Aorta (tissue), 5 donors: ENCODE measurements at regions not wholly inside any gene's neighbourhood (a gene's known extent, or its start where the extent isn't known, plus 50 kb on each side); places are given as distances from the start of the nearest gene placed in this dataset.

ENCODE experiments used
- ATAC-seq: fragments of 200-7000 bp; cut with Tn5 transposase; one replicate; pipeline ENCODE4 v1.9.1; 2022; ENCODE audit warnings: moderate library complexity; ENCODE audit not compliant: low FRiP score
- DNase-seq, 2 donors: peaks; one replicate each; pipeline ENCODE4 v3.0.0-alpha.2; 2020
- H3K27ac ChIP-seq, 2 donors: one replicate each; pipeline ENCODE4 v1.5.1; 2013; ENCODE audit warnings: low read length in 2 of 2, mild to moderate bottlenecking in 2 of 2, moderate library complexity in 2 of 2, control low read depth in 1 of 2, inconsistent platforms in 1 of 2, low read depth in 1 of 2
- H3K27me3 ChIP-seq, 2 donors: one replicate each; pipeline ENCODE4 v1.6.1; 2013; ENCODE audit warnings: control low read depth in 1 of 2, low read length in 1 of 2, mild to moderate bottlenecking in 1 of 2, moderate library complexity in 1 of 2; ENCODE audit not compliant: insufficient read depth in 2 of 2, control insufficient read depth in 1 of 2
- H3K36me3 ChIP-seq, 2 donors: one replicate each; pipeline ENCODE4 v1.6.1; 2013; ENCODE audit warnings: control low read depth in 1 of 2, low read length in 1 of 2, mild to moderate bottlenecking in 1 of 2; ENCODE audit not compliant: insufficient read depth in 2 of 2, control insufficient read depth in 1 of 2
- H3K4me1 ChIP-seq, 2 donors: one replicate each; pipeline ENCODE4 v1.6.1; 2013; ENCODE audit warnings: low read length in 2 of 2, control low read depth in 1 of 2, mild to moderate bottlenecking in 1 of 2, moderate library complexity in 1 of 2; ENCODE audit not compliant: insufficient read depth in 2 of 2, control insufficient read depth in 1 of 2
- H3K4me3 ChIP-seq, 2 donors: one replicate each; pipeline ENCODE4 v1.5.1; 2013; ENCODE audit warnings: low read length in 2 of 2, control low read depth in 1 of 2, mild to moderate bottlenecking in 1 of 2
- H3K9me3 ChIP-seq: one replicate; pipeline ENCODE4 v1.6.1; 2013; ENCODE audit warnings: mild to moderate bottlenecking, low read length; ENCODE audit not compliant: control insufficient read depth
- WGBS, 2 donors: extraction: QIAGEN DNeasy Blood & Tissue Kit; methylation state at CpG; one replicate each; pipeline ENCODE4 v1.1.7; 2013; 5-methylcytosine and 5-hydroxymethylcytosine counted together
- intact Hi-C, 2 donors: fragments of 100-400 bp; cut with DNase I; formaldehyde crosslinking; loops; one replicate each; pipeline versions ENCODE4 v1.14.2 to v1.15.0; 2022
- donor health status: healthy with polysubstance abuse.
- donor health status: Bipolar disorder and iron deficiency.
- donor health status: DM: no; HTN: no; CAD: no.
- donor health status: DM: no; HTN: no; CAD: no.
- donor health status: DM: yes; HTN: yes; CAD: no.

DNA sequence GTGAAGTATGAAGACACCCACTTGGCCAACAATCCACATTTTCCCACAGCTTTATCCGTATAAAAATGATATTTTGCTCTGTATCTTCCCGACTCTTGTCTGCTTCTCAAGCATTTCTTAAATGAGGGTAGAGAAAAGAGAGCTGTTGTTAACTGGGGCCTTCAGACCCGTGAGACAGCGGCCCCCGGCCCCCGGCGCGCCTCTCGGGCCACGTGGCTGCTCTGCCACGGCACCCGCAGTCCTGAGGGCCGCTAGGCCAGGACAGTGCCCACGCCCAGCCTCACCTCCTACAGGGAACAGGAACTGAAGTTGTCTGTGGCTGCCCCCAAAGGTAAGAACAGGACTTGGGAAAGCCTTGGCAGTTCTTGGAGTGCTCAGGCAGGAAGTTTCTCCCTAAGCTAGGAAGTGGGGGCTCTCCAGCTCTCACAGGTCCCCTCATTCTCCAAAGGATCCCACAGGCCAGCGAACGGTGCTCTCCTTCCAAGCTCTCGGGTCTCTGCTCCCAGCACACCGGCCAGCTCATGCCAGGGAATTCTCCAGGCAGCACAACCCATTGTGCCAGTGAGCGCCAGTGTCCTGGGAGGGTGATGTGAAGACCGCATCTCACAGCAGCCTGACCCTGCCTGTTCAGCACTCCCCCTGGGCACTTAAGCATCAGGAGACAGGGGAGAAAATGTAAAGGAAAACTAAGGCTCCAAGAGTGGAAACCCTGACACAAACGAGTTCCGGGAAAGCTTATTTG lies 230.3 kb upstream of the PFKP start:
- H3K27ac ChIP-seq, result no peak overlapping the region
- no peaks in the 10 kb centered on the region for H3K36me3 ChIP-seq
- H3K9me3 ChIP-seq, result no peaks in the 10 kb centered on the region
- H3K4me3 ChIP-seq, result no peak overlapping the region
- DNase-seq (no peak), ATAC-seq (no peak)
- WGBS, 2 donors, result 75 to 78% methylated on average over 22 of the region's 22 CpGs
- H3K27me3 ChIP-seq, result no peaks in the 10 kb centered on the region
- H3K4me1 ChIP-seq, result no peaks in the 10 kb centered on the region
- intact Hi-C loops, result no loop called here

DNA sequence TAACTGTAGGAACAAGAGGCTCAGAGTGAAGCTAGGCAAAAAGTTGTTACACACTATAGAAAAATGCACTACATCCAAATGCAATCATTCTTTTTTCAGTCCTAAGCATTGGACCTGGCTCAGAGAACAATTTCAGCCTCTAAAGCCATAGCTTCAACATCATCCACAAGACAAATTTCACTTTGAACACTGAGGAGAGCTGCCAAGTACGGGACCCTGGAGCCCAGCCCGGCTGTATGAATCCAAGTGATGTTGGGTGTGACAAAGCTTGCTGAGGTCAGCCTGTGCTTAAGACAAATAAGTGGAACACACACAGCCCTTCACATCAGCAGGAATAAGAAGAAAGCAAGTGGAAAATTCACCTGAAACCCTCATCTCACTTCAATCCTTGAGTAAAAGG lies 233.1 kb upstream of the PFKP start:
- 23 to 28% methylated on average over 2 of the region's 2 CpGs for WGBS, 2 donors
- intact Hi-C loops, result no loop called here
- no peak overlapping the region for H3K4me3 ChIP-seq

DNA sequence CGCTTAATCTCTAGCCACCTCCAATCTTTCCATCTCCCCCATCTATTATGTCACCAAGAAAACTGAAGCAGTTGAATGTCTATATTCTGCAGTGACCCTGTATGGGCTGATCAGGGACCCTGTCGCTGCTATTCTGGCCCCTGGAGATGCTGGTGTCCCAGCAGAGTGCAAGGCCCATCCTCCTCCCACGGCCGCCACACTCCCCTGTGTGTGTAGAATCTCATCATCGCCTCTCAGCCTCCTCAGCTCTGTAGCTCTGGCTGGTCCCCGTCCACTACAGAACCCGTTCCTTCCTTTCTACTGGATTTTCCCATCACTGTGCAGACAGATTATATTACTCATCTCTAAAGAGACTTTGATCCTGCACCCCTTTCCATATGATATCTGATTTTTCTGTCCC lies 235.8 kb upstream of the PFKP start:
- Histone ChIP-seq H3K27ac (no peak overlapping the region), H3K4me3 (no peak overlapping the region), H3K4me1 (no peaks in the 10 kb centered on the region), H3K27me3 (no peaks in the 10 kb centered on the region), H3K9me3 (peaks cover 3% of the 10 kb centered on the region), H3K36me3 (no peaks in the 10 kb centered on the region)
- no peak for DNase-seq
- intact Hi-C loops, result no loop called here
- ATAC-seq, result no peak
- WGBS, 2 donors, result 76 to 81% methylated on average over 7 of the region's 7 CpGs

More for the DNA sequence above, 233.1 kb upstream of the PFKP start:
- Histone ChIP-seq H3K4me1 (no peaks in the 10 kb centered on the region), H3K27ac (no peak overlapping the region), H3K27me3 (no peaks in the 10 kb centered on the region), H3K36me3 (no peaks in the 10 kb centered on the region), H3K9me3 (peaks cover 2% of the 10 kb centered on the region)
- DNase-seq (no peak), ATAC-seq (no peak)

DNA sequence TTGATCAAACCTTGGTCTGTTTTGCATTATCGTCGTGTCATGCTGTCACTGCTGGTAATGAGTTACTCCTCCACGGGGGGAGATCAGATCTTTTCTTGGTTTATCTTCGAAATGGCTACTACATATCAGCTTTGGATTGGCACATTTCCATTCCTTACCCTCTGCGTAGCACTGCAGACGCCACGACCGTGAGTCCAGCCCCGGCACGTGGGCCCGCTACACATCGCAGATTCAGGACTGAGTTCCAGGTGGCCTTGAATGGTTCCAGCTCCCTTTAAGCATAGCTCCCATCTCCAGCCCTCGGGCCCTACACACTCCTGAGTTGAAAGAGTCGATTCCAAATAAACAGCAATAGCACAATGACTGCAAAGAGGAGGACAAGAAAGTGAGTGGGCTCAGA lies 238.6 kb upstream of the PFKP start:
- Histone ChIP-seq H3K4me1 (no peaks in the 10 kb centered on the region), H3K27ac (no peak overlapping the region), H3K4me3 (no peak overlapping the region), H3K9me3 (peaks cover 3% of the 10 kb centered on the region), H3K27me3 (no peaks in the 10 kb centered on the region), H3K36me3 (no peaks in the 10 kb centered on the region)
- ATAC-seq (no peak), DNase-seq (no peak)
- WGBS, 2 donors, result 85% methylated on average over 14 of the region's 14 CpGs
- intact Hi-C loops, result no loop called here

DNA sequence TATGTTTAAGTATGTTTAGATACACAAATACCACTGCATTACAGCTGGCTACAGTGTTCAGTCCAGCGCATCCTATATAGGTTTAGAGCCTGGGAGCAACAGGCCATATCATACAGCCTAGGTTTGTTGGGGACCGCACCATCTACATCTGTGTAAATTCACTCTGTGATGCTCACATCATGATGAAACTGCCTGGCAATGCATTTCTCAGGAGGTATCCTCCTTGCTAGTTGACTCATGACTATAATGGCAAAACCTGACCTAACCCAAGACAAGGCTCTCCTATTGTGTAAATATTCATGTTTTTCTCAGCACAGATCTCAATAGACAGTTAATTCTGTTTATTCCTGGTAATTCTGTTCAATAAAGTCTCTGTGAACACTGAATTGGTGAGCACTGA lies 240.7 kb upstream of the PFKP start:
- H3K36me3 ChIP-seq, result no peaks in the 10 kb centered on the region
- H3K9me3 ChIP-seq, result peaks cover 3% of the 10 kb centered on the region
- DNase-seq, result no peak
- WGBS, 2 donors, result 46 to 73% methylated on average over 2 of the region's 2 CpGs
- H3K27me3 ChIP-seq, result no peaks in the 10 kb centered on the region
- no peak overlapping the region for H3K27ac ChIP-seq
- no peak overlapping the region for H3K4me3 ChIP-seq
- ATAC-seq, result no peak
- intact Hi-C loops, result no loop called here
- no peaks in the 10 kb centered on the region for H3K4me1 ChIP-seq

DNA sequence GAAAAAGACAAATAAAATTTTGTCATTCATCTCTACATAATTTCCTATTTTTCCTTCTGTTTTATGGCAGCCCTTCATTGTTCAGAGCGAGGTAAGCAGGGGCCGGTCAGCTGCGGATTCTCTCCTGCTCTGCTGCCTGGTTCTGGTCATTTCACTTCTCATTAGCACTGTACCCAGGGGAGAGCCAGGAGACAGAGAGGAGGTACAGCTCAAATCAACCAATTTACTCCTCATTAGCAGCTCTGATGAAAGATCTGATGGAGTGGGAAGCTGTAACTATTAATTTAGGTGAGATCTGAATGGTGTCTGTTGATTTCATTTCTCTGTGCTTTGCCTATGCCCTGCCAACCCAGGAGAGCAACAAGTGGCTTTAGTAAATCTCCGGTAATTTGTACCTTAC lies 241.5 kb upstream of the PFKP start:
- intact Hi-C loops, result no loop called here
- whole genome bisulfite sequencing, 2 donors, result 79 to 88% methylated on average over 4 of the region's 4 CpGs

DNA sequence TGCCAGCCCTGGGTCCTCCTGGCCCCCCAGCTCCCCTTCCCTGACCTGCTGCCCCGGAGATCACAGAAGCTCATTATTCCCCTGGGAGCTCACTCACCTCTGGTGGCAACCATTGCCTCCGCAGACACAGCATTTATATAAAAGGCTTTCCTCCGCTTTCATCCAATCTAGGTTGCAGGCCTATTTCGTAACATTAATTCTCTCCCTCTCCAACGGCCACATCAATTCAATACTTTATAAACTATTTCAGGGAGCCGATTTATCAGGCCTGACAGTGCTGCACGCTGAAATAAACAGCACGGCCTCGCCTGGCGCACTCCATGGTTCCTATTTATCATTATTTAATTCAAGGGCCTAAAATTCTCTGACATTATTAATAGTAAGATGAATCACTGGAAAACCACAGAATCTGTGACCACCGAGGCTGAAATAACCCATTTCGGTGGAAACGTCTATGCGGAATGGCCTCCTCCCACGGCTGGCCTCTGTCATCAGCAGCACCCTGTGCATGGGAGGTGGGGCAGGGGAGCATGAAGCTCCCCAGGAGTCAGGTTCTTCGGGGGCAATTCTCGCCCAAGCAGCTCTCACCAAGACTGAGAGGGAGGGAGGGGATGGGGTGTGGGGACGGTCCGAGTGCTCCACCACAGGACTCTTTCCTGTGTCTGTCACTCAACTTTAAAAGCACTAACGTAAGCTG lies 249.3 kb upstream of the PFKP start:
- intact Hi-C loops, result no loop called here
- H3K27me3 ChIP-seq, result no peaks in the 10 kb centered on the region
- H3K4me3 ChIP-seq, result no peak overlapping the region
- no peak for ATAC-seq
- H3K27ac ChIP-seq, result no peak overlapping the region
- H3K4me1 ChIP-seq, result no peaks in the 10 kb centered on the region
- H3K9me3 ChIP-seq, result no peaks in the 10 kb centered on the region
- H3K36me3 ChIP-seq, result no peaks in the 10 kb centered on the region
- DNase-seq, result no peak
- WGBS, 2 donors, result 65 to 66% methylated on average over 20 of the region's 20 CpGs

More for the DNA sequence above, 241.5 kb upstream of the PFKP start:
- H3K4me1 ChIP-seq, result no peaks in the 10 kb centered on the region
- no peak for ATAC-seq
- H3K36me3 ChIP-seq, result no peaks in the 10 kb centered on the region
- peaks cover 3% of the 10 kb centered on the region for H3K9me3 ChIP-seq
- no peaks in the 10 kb centered on the region for H3K27me3 ChIP-seq
- H3K27ac ChIP-seq, result no peak overlapping the region
- H3K4me3 ChIP-seq, result no peak overlapping the region
- no peak for DNase-seq

DNA sequence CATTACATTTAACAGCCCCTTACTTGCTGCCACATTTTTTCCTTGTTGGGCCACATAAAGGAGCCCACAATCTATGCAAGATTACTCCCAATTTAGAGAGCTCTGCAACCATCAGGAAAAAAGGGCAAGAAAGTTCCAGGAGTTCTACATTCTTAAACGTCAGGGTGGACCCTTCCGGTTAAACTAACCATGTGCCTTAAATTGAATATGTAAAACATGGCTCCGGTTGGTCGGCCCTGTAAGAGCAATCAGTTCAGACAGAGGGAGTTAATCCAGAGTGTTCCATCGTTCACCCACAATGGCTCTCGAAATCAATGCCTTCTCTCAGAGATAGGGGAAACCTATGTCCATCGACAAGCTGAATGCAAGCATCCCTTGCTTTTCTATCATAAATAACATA lies 253.7 kb upstream of the PFKP start:
- H3K4me3 ChIP-seq, result no peak overlapping the region
- H3K4me1 ChIP-seq, result no peaks in the 10 kb centered on the region
- no peak overlapping the region for H3K27ac ChIP-seq
- ATAC-seq, result no peak
- no peaks in the 10 kb centered on the region for H3K27me3 ChIP-seq
- 82 to 85% methylated on average over 7 of the region's 7 CpGs for WGBS, 2 donors
- intact Hi-C loops, result no loop called here
- no peaks in the 10 kb centered on the region for H3K9me3 ChIP-seq
- no peak for DNase-seq
- no peaks in the 10 kb centered on the region for H3K36me3 ChIP-seq

DNA sequence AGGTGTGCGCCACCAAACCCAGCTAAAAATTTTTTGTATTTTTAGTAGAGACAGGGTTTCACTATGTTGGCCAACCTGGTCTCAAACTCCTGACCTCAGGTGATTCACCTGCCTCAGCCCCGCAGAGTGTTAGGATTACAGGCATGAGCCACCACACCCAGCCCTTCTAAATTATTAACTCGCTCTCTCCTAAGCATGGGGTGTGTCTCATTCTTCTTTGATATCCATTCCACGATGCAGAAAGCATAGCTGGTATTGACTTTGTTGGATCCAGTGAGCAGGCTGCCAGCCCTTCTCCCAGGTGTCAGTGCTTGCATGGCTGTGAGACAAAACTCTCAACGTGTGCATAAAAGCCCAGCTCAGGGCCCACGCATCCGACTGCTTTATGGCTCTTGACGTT lies 254.1 kb upstream of the PFKP start:
- intact Hi-C loops, result no loop called here
- Histone ChIP-seq H3K36me3 (no peaks in the 10 kb centered on the region), H3K27me3 (no peaks in the 10 kb centered on the region), H3K4me3 (no peak overlapping the region), H3K27ac (no peak overlapping the region), H3K9me3 (no peaks in the 10 kb centered on the region), H3K4me1 (no peaks in the 10 kb centered on the region)
- DNase-seq (no peak), ATAC-seq (no peak)
- WGBS, 2 donors, result 70 to 80% methylated on average over 8 of the region's 8 CpGs
